ENCODE measurements at regions not wholly inside any gene's neighbourhood (a gene's known extent, or its start where the extent isn't known, plus 50 kb on each side); places are given as distances from the start of the nearest gene placed in this dataset.

- TF ChIP-seq AFF4 (CRISPR knock-in tag; IDR thresholded peaks at IDR 0.05; ENCODE audit: borderline replicate concordance) (no peak), NFE2L1 (CRISPR knock-in tag; IDR thresholded peaks at IDR 0.05) (no peak), CTCF (IDR thresholded peaks at IDR 0.05) (no peak), FOXJ3 (CRISPR knock-in tag; IDR thresholded peaks at IDR 0.05; ENCODE audit: borderline replicate concordance) (no peak), SMAD3 (CRISPR knock-in tag; IDR thresholded peaks at IDR 0.05; ENCODE audit: borderline replicate concordance) (no peak), USF2 (CRISPR knock-in tag; IDR thresholded peaks at IDR 0.05) (no peak), JUN (CRISPR knock-in tag; IDR thresholded peaks at IDR 0.05) (no peak), ZNF512 (CRISPR knock-in tag; IDR thresholded peaks at IDR 0.05; ENCODE audit: borderline replicate concordance) (no peak), STAT6 (CRISPR knock-in tag; conservative IDR thresholded peaks at IDR 0.05; ENCODE audit: low read depth) (no peak), ATF3 (CRISPR knock-in tag; conservative IDR thresholded peaks at IDR 0.05) (no peak), HMGA2 (CRISPR knock-in tag; IDR thresholded peaks at IDR 0.05) (no peak)
Measured at GRCh38 chrX:42075032-42075431, 151.7 kb upstream of the CASK start.
